NCI-H460 (cell line): ENCODE measurements at regions not wholly inside any gene's neighbourhood (a gene's known extent, or its start where the extent isn't known, plus 50 kb on each side); places are given as distances from the start of the nearest gene placed in this dataset.

Experiments
- DNase-seq: peaks from one replicate; pipeline ENCODE4 v3.0.0-alpha.2; 2016; ENCODE audit warnings: low read depth; ENCODE audit errors: extremely low read depth

GRCh38 chr16:64544859-64545258, 577.0 kb downstream of the CDH11 start:
- no peak for DNase-seq

GRCh38 chr16:64543441-64543840, 578.4 kb downstream of the CDH11 start:
- DNase-seq: no peak

- DNase-seq: no peak
These were observed 578.8 kb downstream of the CDH11 start for GRCh38 chr16:64543031-64543430.

- no peak for DNase-seq
These were observed 579.7 kb downstream of the CDH11 start for GRCh38 chr16:64542152-64542551.

- no peak for DNase-seq
These were observed 580.2 kb downstream of the CDH11 start for GRCh38 chr16:64541621-64542020.

- DNase-seq: no peak
These were observed 581.4 kb downstream of the CDH11 start for GRCh38 chr16:64540434-64540833.

- no peak for DNase-seq
These were observed 582.0 kb downstream of the CDH11 start for GRCh38 chr16:64539811-64540371.

- peak; percentile 6 for DNase-seq
These were observed 587.6 kb downstream of the CDH11 start for GRCh38 chr16:64534180-64534780.

- DNase-seq: no peak
These were observed 589.2 kb downstream of the CDH11 start for GRCh38 chr16:64532691-64533090.

- no peak for DNase-seq
These were observed 589.7 kb downstream of the CDH11 start for GRCh38 chr16:64532117-64532516.

GRCh38 chr16:64531401-64531800, 590.5 kb downstream of the CDH11 start:
- DNase-seq: no peak

- no peak for DNase-seq
These were observed 599.3 kb downstream of the CDH11 start for GRCh38 chr16:64522548-64522947.

- DNase-seq: no peak
These were observed 608.0 kb downstream of the CDH11 start for GRCh38 chr16:64513871-64514270.

- no peak for DNase-seq
These were observed 614.4 kb downstream of the CDH11 start for GRCh38 chr16:64507240-64508024.

GRCh38 chr16:64499211-64499610, 622.7 kb downstream of the CDH11 start:
- no peak for DNase-seq

GRCh38 chr16:64498363-64498762, 623.5 kb downstream of the CDH11 start:
- no peak for DNase-seq

- DNase-seq: no peak
These were observed 628.2 kb downstream of the CDH11 start for GRCh38 chr16:64493709-64494108.

- no peak for DNase-seq
These were observed 632.4 kb downstream of the CDH11 start for GRCh38 chr16:64489449-64489848.

- no peak for DNase-seq
These were observed 635.3 kb downstream of the CDH11 start for GRCh38 chr16:64486561-64486960.

GRCh38 chr16:64481497-64481896, 640.4 kb downstream of the CDH11 start:
- no peak for DNase-seq

GRCh38 chr16:64478252-64478906, 643.5 kb downstream of the CDH11 start:
- no peak for DNase-seq
